ENCODE measurements at regions not wholly inside any gene's neighbourhood (a gene's known extent, or its start where the extent isn't known, plus 50 kb on each side); places are given as distances from the start of the nearest gene placed in this dataset.

DNA sequence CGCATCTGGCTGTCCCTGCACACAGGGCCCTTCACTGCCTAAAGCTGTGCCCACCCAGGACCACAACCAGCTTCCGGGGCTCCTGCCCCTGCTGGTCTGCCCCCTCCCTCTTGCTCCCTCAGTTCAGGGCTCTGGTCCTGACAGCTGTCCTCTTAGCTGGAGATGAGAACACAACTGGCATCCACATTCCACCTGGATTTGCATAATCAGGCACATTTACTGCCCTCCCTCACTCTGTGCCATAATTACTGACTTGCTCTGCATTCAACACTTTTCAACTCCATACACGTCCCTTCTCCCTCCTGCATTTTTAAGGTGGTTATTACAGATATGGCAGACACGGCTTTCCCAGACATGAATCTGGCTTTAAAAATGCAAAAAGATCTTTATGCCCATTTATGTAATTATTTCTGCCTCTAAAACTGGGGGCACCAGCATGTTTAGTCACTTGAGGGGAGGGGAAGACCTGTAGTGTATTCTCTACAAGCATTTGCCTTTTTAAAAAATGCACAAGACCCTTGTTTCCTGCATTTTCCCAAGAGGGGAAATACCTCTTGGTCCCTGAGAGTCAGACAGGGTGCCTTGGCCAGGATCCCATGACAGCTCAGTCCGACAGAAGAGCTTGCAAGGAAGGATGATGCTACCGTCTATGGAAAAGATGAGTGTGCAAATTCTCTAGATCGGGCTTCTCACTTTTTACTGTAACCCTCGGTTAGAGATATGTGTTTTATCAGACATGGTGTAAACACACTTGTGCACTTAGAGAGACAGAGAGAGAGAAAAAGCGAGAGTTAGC is 401.8 kb downstream of the PREX1 start:
- Histone ChIP-seq H3K4me3 (ENCODE audit: low read depth, low read length) (no peak overlapping the region), H3K36me3 (no peaks in the 10 kb centered on the region), H3K27ac (no peak overlapping the region), H3K27me3 (ENCODE audit: insufficient read depth, low read depth, severe bottlenecking) (no peaks in the 10 kb centered on the region), H3K9me3 (ENCODE audit: severe bottlenecking) (no peaks in the 10 kb centered on the region)
- TF ChIP-seq, protein P1, sequence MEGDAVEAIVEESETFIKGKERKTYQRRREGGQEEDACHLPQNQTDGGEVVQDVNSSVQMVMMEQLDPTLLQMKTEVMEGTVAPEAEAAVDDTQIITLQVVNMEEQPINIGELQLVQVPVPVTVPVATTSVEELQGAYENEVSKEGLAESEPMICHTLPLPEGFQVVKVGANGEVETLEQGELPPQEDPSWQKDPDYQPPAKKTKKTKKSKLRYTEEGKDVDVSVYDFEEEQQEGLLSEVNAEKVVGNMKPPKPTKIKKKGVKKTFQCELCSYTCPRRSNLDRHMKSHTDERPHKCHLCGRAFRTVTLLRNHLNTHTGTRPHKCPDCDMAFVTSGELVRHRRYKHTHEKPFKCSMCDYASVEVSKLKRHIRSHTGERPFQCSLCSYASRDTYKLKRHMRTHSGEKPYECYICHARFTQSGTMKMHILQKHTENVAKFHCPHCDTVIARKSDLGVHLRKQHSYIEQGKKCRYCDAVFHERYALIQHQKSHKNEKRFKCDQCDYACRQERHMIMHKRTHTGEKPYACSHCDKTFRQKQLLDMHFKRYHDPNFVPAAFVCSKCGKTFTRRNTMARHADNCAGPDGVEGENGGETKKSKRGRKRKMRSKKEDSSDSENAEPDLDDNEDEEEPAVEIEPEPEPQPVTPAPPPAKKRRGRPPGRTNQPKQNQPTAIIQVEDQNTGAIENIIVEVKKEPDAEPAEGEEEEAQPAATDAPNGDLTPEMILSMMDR (IDR thresholded peaks at IDR 0.05; ENCODE audit: low read depth, low read length), result no peak
- no peak for DNase-seq

- Histone ChIP-seq H3K9me3 (ENCODE audit: severe bottlenecking) (no peaks in the 10 kb centered on the region), H3K27me3 (ENCODE audit: insufficient read depth, low read depth, severe bottlenecking) (no peaks in the 10 kb centered on the region), H3K36me3 (no peaks in the 10 kb centered on the region), H3K4me3 (ENCODE audit: low read depth, low read length) (no peak overlapping the region), H3K27ac (no peak overlapping the region)
- TF ChIP-seq, protein P1 (IDR thresholded peaks at IDR 0.05; ENCODE audit: low read depth, low read length), result no peak
- DNase-seq, result no peak
Measured at GRCh38 chr20:48425321-48425720, 402.5 kb downstream of the PREX1 start.

- Histone ChIP-seq H3K27ac (no peak overlapping the region), H3K27me3 (ENCODE audit: insufficient read depth, low read depth, severe bottlenecking) (no peaks in the 10 kb centered on the region), H3K36me3 (no peaks in the 10 kb centered on the region), H3K4me3 (ENCODE audit: low read depth, low read length) (no peak overlapping the region), H3K9me3 (ENCODE audit: severe bottlenecking) (no peaks in the 10 kb centered on the region)
- TF ChIP-seq, protein P1 (IDR thresholded peaks at IDR 0.05; ENCODE audit: low read depth, low read length), result no peak
- DNase-seq, result no peak
Measured at GRCh38 chr20:48422242-48422960, 405.4 kb downstream of the PREX1 start.

DNA sequence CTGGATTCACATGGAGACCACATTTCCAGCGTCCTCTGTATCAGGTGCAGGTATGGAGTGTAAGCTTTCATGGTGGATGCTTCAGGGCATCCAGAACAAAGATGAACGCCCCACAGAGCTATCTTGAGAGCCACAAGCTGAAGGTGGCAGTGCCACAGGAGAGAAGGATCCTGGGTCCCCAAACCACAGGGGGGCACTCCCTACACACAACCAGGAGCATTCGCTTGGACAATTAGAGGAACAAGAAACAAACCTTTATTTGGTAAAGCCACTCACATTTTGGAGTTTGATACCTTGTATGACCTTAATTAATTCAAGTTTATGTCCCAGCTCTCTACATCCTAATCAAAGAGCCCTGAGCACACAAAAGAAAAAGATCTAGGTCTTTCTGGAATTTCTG is 406.3 kb downstream of the PREX1 start:
- peak; percentile 41 for DNase-seq
- no peaks in the 10 kb centered on the region for H3K27me3 ChIP-seq (ENCODE audit: insufficient read depth, low read depth, severe bottlenecking)
- TF ChIP-seq, protein P1 (IDR thresholded peaks at IDR 0.05; ENCODE audit: low read depth, low read length), result peak; percentile 59

DNA sequence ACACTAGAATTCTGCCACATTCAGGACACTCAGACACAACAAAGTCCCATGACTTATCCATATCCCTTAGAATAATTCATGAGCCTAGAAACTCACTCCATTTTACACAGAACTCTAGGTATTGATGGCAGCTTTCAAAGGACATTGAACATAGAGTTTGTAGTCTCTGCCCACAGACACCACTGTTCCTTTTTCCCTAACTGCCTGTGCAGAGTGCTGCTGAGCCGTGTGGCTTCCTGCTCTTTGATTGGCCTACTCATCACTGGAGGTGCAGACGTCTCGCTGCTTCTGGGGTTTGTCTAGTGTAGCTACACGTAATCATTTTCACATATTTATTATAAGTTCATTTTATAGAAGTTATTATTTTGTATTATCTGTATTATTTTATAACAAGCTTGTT is 407.6 kb downstream of the PREX1 start:
- Histone ChIP-seq H3K4me3 (ENCODE audit: low read depth, low read length) (no peak overlapping the region), H3K27me3 (ENCODE audit: insufficient read depth, low read depth, severe bottlenecking) (no peaks in the 10 kb centered on the region), H3K27ac (no peak overlapping the region), H3K9me3 (ENCODE audit: severe bottlenecking) (no peaks in the 10 kb centered on the region), H3K36me3 (no peaks in the 10 kb centered on the region)
- no peak for DNase-seq
- TF ChIP-seq, protein P1 (IDR thresholded peaks at IDR 0.05; ENCODE audit: low read depth, low read length), result no peak

More for the DNA sequence above, 406.3 kb downstream of the PREX1 start:
- no peak overlapping the region for H3K4me3 ChIP-seq (ENCODE audit: low read depth, low read length)
- no peak overlapping the region for H3K27ac ChIP-seq
- H3K9me3 ChIP-seq (ENCODE audit: severe bottlenecking), result no peaks in the 10 kb centered on the region
- H3K36me3 ChIP-seq, result no peaks in the 10 kb centered on the region

Measured in WERI-Rb-1 (cell line).